RWPE2 (cell line): ENCODE measurements at regions not wholly inside any gene's neighbourhood (a gene's known extent, or its start where the extent isn't known, plus 50 kb on each side); places are given as distances from the start of the nearest gene placed in this dataset.

ENCODE experiments used
- ATAC-seq: fragments of 200-7000 bp; cut with Tn5 transposase; 3 replicates; pipeline ENCODE4 v1.9.1; 2021; ENCODE audit warnings: low read depth
- DNase-seq: peaks from one replicate; pipeline ENCODE4 v3.0.0-alpha.2; 2020; ENCODE audit warnings: low spot score
- H3K27ac ChIP-seq: fragments of 450-650 bp; 2 replicates; pipeline ENCODE4 v1.5.1; 2017; ENCODE audit warnings: mild to moderate bottlenecking; ENCODE audit not compliant: poor library complexity, severe bottlenecking
- H3K27me3 ChIP-seq: fragments of 250-450 bp; sonication (Bioruptor Pico); 2 replicates; pipeline ENCODE4 v1.5.1; 2021; ENCODE audit warnings: mild to moderate bottlenecking, moderate library complexity; ENCODE audit not compliant: insufficient read depth, poor library complexity, severe bottlenecking
- H3K36me3 ChIP-seq: fragments of 250-450 bp; sonication (Bioruptor Pico); 2 replicates; pipeline ENCODE4 v1.5.1; 2020; ENCODE audit warnings: low read depth, mild to moderate bottlenecking, moderate library complexity
- H3K4me1 ChIP-seq: fragments of 250-450 bp; sonication (Bioruptor Pico); 2 replicates; pipeline ENCODE4 v1.5.1; 2021; ENCODE audit warnings: mild to moderate bottlenecking, moderate library complexity; ENCODE audit not compliant: insufficient read depth, poor library complexity, severe bottlenecking
- H3K4me3 ChIP-seq: fragments of 250-450 bp; sonication (Bioruptor Pico); 2 replicates; pipeline ENCODE4 v1.5.1; 2021; ENCODE audit warnings: mild to moderate bottlenecking, moderate library complexity; ENCODE audit not compliant: severe bottlenecking
- H3K9me3 ChIP-seq: fragments of 250-450 bp; sonication (Bioruptor Pico); 2 replicates; pipeline ENCODE4 v1.5.1; 2021; ENCODE audit warnings: mild to moderate bottlenecking, moderate library complexity; ENCODE audit not compliant: severe bottlenecking
- TF ChIP-seq, protein P1 (sequence below): fragments of 450-650 bp; IDR thresholded peaks from one replicate; pipeline ENCODE4 v1.5.1; 2017; ENCODE audit warnings: mild to moderate bottlenecking, moderate library complexity; ENCODE audit not compliant: poor library complexity, severe bottlenecking

DNA sequence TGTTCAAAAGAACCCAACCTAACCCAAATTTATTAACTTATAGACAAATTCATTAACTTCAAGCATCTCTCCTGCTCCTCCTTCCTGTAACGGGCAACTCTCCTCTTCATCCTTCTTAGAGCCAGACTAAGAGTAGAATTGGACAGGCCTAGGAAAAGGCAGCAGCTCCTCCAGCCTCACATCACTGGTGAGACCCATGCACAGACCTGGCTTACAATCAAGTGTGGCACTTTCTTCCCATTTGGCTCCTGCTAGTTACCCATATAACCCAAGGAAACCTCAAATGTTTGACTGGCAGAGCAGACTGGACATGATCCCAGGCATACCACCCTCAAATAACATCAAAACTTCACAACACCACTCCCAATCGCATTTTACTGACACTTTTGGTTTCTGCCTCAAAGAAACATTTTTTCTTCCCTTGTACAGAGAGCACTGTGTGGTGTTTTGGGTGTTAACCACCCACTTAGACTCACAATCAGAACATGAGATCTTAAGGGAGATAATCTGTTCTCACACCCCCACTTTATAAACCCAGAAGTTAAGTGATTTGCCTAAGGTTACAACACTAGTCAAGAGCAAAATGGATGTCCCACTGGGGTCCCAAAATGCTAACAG, 101.4 kb downstream of the SIPA1L2 start:
- H3K36me3 ChIP-seq, result no peaks in the 10 kb centered on the region
- no peak overlapping the region for H3K4me3 ChIP-seq
- H3K9me3 ChIP-seq, result no peaks in the 10 kb centered on the region
- TF ChIP-seq, protein P1, sequence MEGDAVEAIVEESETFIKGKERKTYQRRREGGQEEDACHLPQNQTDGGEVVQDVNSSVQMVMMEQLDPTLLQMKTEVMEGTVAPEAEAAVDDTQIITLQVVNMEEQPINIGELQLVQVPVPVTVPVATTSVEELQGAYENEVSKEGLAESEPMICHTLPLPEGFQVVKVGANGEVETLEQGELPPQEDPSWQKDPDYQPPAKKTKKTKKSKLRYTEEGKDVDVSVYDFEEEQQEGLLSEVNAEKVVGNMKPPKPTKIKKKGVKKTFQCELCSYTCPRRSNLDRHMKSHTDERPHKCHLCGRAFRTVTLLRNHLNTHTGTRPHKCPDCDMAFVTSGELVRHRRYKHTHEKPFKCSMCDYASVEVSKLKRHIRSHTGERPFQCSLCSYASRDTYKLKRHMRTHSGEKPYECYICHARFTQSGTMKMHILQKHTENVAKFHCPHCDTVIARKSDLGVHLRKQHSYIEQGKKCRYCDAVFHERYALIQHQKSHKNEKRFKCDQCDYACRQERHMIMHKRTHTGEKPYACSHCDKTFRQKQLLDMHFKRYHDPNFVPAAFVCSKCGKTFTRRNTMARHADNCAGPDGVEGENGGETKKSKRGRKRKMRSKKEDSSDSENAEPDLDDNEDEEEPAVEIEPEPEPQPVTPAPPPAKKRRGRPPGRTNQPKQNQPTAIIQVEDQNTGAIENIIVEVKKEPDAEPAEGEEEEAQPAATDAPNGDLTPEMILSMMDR, result no peak
- no peak for DNase-seq
- H3K4me1 ChIP-seq, result peaks cover 11% of the 10 kb centered on the region
- no peak for ATAC-seq
- H3K27me3 ChIP-seq, result no peaks in the 10 kb centered on the region
- H3K27ac ChIP-seq, result no peak overlapping the region

DNA sequence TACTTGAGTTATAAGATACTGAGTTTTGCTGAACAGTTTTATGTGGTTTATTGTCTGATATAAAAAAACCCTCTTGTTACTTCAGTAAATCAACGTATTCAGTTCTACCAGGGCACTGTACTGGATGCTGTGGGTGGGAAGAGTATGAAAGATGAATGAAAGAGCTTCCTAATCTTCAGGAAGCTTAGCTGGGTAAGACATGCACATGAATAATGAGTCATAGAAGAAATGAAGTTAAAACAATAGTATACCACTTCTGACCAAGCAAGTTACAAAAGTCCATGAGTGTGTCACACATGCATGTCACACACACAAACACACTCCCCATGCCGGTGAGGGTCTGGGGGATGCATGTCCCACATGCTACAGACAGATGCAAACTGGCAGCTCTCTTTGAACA, 105.9 kb downstream of the SIPA1L2 start:
- DNase-seq, result no peak
- TF ChIP-seq, protein P1, result no peak
- no peak overlapping the region for H3K4me3 ChIP-seq
- H3K9me3 ChIP-seq, result no peaks in the 10 kb centered on the region
- H3K27ac ChIP-seq, result no peak overlapping the region
- H3K27me3 ChIP-seq, result no peaks in the 10 kb centered on the region
- 0 out of 3 replicates have a peak, but pooled peaks have one; percentile 33 for ATAC-seq
- H3K4me1 ChIP-seq, result peaks cover 4% of the 10 kb centered on the region
- H3K36me3 ChIP-seq, result no peaks in the 10 kb centered on the region

DNA sequence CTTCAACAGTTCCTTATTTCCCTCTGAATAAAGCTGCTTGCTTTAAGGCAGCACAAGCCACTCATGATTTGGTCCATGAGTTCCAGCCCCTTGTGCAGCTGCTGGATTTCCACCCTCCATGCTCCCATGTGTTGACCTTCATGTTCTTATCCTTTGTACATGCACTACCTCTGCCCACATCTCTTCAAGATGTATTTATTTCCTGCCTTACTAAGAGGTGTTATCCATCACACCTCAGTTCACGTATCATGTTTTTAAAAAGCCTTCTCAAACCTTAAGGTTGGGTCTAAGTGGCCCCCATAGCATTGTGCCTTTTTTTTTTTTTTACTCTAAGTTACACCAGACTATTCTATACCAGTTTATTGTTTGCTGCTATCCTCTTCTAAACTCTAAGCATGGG, 107.7 kb downstream of the SIPA1L2 start:
- no peak overlapping the region for H3K4me3 ChIP-seq
- no peak for ATAC-seq
- H3K4me1 ChIP-seq, result peaks cover 4% of the 10 kb centered on the region
- TF ChIP-seq, protein P1, result no peak
- H3K36me3 ChIP-seq, result no peaks in the 10 kb centered on the region
- no peaks in the 10 kb centered on the region for H3K9me3 ChIP-seq
- no peak overlapping the region for H3K27ac ChIP-seq
- no peak for DNase-seq
- no peaks in the 10 kb centered on the region for H3K27me3 ChIP-seq

DNA sequence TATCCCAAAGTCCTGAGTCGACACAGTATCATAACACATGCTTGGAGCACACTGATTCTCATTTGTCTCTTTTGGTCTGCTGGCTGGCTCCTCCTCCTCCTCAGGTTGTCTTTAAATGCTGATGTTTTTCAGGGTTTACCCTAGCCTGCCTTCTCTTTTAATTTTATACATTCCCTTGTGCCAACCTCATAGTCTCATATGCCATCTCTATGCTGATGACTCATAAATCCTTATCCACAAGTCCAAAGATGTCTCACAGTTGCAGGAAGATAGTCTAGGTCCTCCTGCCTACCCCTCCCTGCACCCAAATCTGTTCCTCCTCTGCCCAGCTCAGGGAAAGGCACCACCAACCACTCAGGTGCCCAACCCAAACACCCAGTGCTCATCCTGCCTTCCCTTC, 108.3 kb downstream of the SIPA1L2 start:
- TF ChIP-seq, protein P1, result no peak

DNA sequence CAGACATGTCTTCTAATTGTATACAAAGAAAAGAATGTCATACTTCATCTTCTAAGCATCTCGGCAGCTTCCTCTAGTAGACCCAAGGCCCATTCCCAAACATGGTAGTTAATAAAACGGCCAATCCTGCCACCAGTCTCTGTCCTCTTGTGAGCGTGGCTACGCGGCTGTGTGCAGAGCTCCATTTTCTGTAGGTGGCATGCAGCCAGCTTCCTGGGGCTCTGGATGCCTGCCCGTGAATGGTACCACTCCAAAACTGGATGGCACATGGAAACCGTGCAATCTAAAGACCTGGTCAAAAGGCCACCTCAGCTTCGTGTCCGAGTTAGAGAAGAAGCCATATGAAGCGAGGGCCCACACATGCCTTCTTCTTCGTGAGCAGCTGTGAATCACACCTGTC, 110.7 kb downstream of the SIPA1L2 start:
- Histone ChIP-seq H3K27me3 (no peaks in the 10 kb centered on the region), H3K9me3 (no peaks in the 10 kb centered on the region), H3K4me3 (no peak overlapping the region), H3K36me3 (no peaks in the 10 kb centered on the region), H3K27ac (no peak overlapping the region), H3K4me1 (peaks cover 4% of the 10 kb centered on the region)
- TF ChIP-seq, protein P1, result no peak
- DNase-seq (no peak), ATAC-seq (no peak)

More for the DNA sequence above, 108.3 kb downstream of the SIPA1L2 start:
- Histone ChIP-seq H3K9me3 (no peaks in the 10 kb centered on the region), H3K27me3 (no peaks in the 10 kb centered on the region), H3K4me1 (peaks cover 4% of the 10 kb centered on the region), H3K27ac (no peak overlapping the region), H3K36me3 (no peaks in the 10 kb centered on the region), H3K4me3 (no peak overlapping the region)
- no peak; the same call in 2 of the 3 replicates for ATAC-seq
- DNase-seq, result no peak
